B cell (primary cell): ENCODE measurements at regions not wholly inside any gene's neighbourhood (a gene's known extent, or its start where the extent isn't known, plus 50 kb on each side); places are given as distances from the start of the nearest gene placed in this dataset.

Source experiments
- ATAC-seq: fragments of 200-7000 bp; cut with Tn5 transposase; one replicate; pipeline ENCODE4 v1.10.0; 2021; ENCODE audit warnings: low read depth, mild to moderate bottlenecking, moderate number of reproducible peaks, moderate library complexity
- CTCF ChIA-PET: fragments of 350-600 bp; sonication (Branson Sonifier 250); formaldehyde crosslinking; loops from one replicate; lab custom pipeline; 2021; ENCODE audit warnings: antibody characterized with exemption, inconsistent platforms; lab: Charles Lee
- POLR2A ChIA-PET: fragments of 350-600 bp; sonication (Branson Sonifier 250); formaldehyde crosslinking; loops from one replicate; lab custom pipeline; 2021; ENCODE audit warnings: antibody characterized with exemption; lab: Charles Lee
- DNase-seq: peaks from one replicate; pipeline ENCODE4 v3.0.0; 2013
- H2AFZ ChIP-seq: 2 replicates; pipeline ENCODE4 v1.6.1; 2012; ENCODE audit warnings: mild to moderate bottlenecking, low read depth, low read length; ENCODE audit not compliant: insufficient read depth, poor library complexity, severe bottlenecking
- H3K27ac ChIP-seq, 2 donors: 1 replicate in 1 of 2; 2 replicates in 1 of 2; pipeline ENCODE4 v1.5.1; 2012 to 2013; ENCODE audit warnings: low read length in 2 of 2, mild to moderate bottlenecking in 2 of 2, moderate library complexity in 1 of 2
- H3K27me3 ChIP-seq, 4 experiments: fragments of 200-600 bp in 1 of 4; sonication (generic) in 1 of 4; replicated peaks in 1 of 4; 1 replicate in 2 of 4; 2 replicates in 2 of 4; pipeline versions ENCODE4 v1.6.1 to v1.7.0; 2013 to 2016; ENCODE audit warnings: low read length in 3 of 4, mild to moderate bottlenecking in 2 of 4, mixed read lengths in 1 of 4, moderate library complexity in 1 of 4; ENCODE audit not compliant: insufficient read depth in 4 of 4, control insufficient read depth in 3 of 4; ENCODE audit errors: control extremely low read depth in 1 of 4
- H3K36me3 ChIP-seq, 2 experiments: replicated peaks in 1 of 2; 1 replicate in 1 of 2; 2 replicates in 1 of 2; pipeline versions ENCODE4 v1.6.1 to v1.7.1; 2013; ENCODE audit warnings: low read length in 1 of 2; ENCODE audit not compliant: insufficient read depth in 2 of 2, control insufficient read depth in 1 of 2; ENCODE audit errors: control extremely low read depth in 1 of 2, extremely low read depth in 1 of 2
- H3K4me1 ChIP-seq, 2 donors: fragments of 200-600 bp in 1 of 2; sonication (generic) in 1 of 2; 1 replicate in 1 of 2; 2 replicates in 1 of 2; pipeline versions ENCODE4 v1.5.1 to v1.6.1; 2013 to 2017; ENCODE audit warnings: low read length in 2 of 2; ENCODE audit not compliant: control insufficient read depth in 2 of 2, insufficient read depth in 2 of 2
- H3K4me2 ChIP-seq: replicated peaks from 2 replicates; pipeline ENCODE3; 2012; ENCODE audit warnings: mild to moderate bottlenecking, low read depth, low read length; ENCODE audit not compliant: poor library complexity, severe bottlenecking
- H3K4me3 ChIP-seq, 5 experiments: fragments of 200-600 bp in 1 of 5; sonication (generic) in 1 of 5; 1 replicate in 3 of 5; 2 replicates in 2 of 5; pipeline versions ENCODE4 v1.5.1 to v1.7.0; 2011 to 2016; ENCODE audit warnings: low read length in 4 of 5, mild to moderate bottlenecking in 4 of 5, low read depth in 2 of 5, control low read depth in 1 of 5, moderate library complexity in 1 of 5; ENCODE audit not compliant: insufficient read depth in 1 of 5; ENCODE audit errors: control extremely low read depth in 1 of 5, extremely low read depth in 1 of 5
- H3K79me2 ChIP-seq: fragments of 200-600 bp; sonication (generic); one replicate; pipeline ENCODE4 v1.6.0; 2016; ENCODE audit warnings: low read length; ENCODE audit not compliant: control insufficient read depth, insufficient read depth
- H3K9ac ChIP-seq: fragments of 200-600 bp; sonication (generic); 2 replicates; pipeline ENCODE4 v1.6.1; 2017; ENCODE audit warnings: mild to moderate bottlenecking, low read length, moderate library complexity
- H3K9me3 ChIP-seq, 3 donors: one replicate each; pipeline versions ENCODE4 v1.6.1 to v1.7.1; 2013; ENCODE audit warnings: low read length in 2 of 3; ENCODE audit not compliant: control insufficient read depth in 2 of 3, insufficient read depth in 1 of 3; ENCODE audit errors: control extremely low read depth in 1 of 3
- H4K20me1 ChIP-seq: 2 replicates; pipeline ENCODE4 v1.6.0; 2012; ENCODE audit warnings: mild to moderate bottlenecking, low read length; ENCODE audit not compliant: insufficient read depth, control insufficient read depth, poor library complexity, severe bottlenecking
- H3K27ac Mint-ChIP-seq: one replicate; pipeline ENCODE4 v1.8.0; 2021; ENCODE audit warnings: mixed read lengths
- H3K27me3 Mint-ChIP-seq: one replicate; pipeline ENCODE4 v1.8.0; 2021; ENCODE audit warnings: mixed read lengths
- H3K4me1 Mint-ChIP-seq: one replicate; pipeline ENCODE4 v1.8.0; 2021; ENCODE audit warnings: mixed read lengths
- H3K4me3 Mint-ChIP-seq: one replicate; pipeline ENCODE4 v1.8.0; 2021; ENCODE audit warnings: mixed read lengths
- H3K9me3 Mint-ChIP-seq: one replicate; pipeline ENCODE4 v1.8.0; 2022; ENCODE audit warnings: mixed read lengths; ENCODE audit not compliant: insufficient read depth
- CTCF ChIP-seq: fragments of 200-600 bp; IDR thresholded peaks from one replicate; pipeline ENCODE4 v1.8.0; 2022; ENCODE audit warnings: antibody characterized with exemption, mild to moderate bottlenecking
- EZH2 ChIP-seq: IDR thresholded peaks from 2 replicates; pipeline ENCODE4 v1.6.1; 2012; ENCODE audit warnings: borderline replicate concordance, low read depth, mild to moderate bottlenecking, moderate library complexity, low read length; ENCODE audit not compliant: insufficient read depth, poor library complexity, severe bottlenecking
- WGBS: methylation state at CpG from one replicate; pipeline ENCODE4 v1.1.5; 2013; ENCODE audit warnings: missing lambda C conversion rate; ENCODE audit not compliant: insufficient coverage; 5-methylcytosine and 5-hydroxymethylcytosine counted together
- intact Hi-C: fragments of 100-400 bp; cut with micrococcal nuclease; formaldehyde crosslinking; loops from one replicate; pipeline ENCODE4 v1.10.0; 2022

GRCh38 chr9:88258601-88259000, 120.3 kb upstream of the SPATA31C2 start:
- H3K4me2 ChIP-seq: no peak overlapping the region
- ATAC-seq (no peak), DNase-seq (no peak)
- no peaks in the 10 kb centered on the region for H4K20me1 ChIP-seq
- no peaks in the 10 kb centered on the region for H3K9me3 Mint-ChIP-seq
- no peak overlapping the region for H3K4me3 ChIP-seq
- no peak overlapping the region for H3K4me3 Mint-ChIP-seq
- POLR2A ChIA-PET: no interaction called here
- no peak overlapping the region for H3K27ac Mint-ChIP-seq
- TF ChIP-seq EZH2 (no peak), CTCF (no peak)
- H3K27me3 ChIP-seq: no peaks in the 10 kb centered on the region
- H3K4me1 Mint-ChIP-seq: no peaks in the 10 kb centered on the region
- no peak overlapping the region for H3K9ac ChIP-seq
- no peak overlapping the region for H2AFZ ChIP-seq
- CTCF ChIA-PET: no interaction called here
- no peaks in the 10 kb centered on the region for H3K4me1 ChIP-seq
- H3K27ac ChIP-seq: no peak overlapping the region
- 78% methylated on average over 8 of the region's 12 CpGs for WGBS
- intact Hi-C loops: no loop called here
- no peaks in the 10 kb centered on the region for H3K79me2 ChIP-seq
- H3K27me3 Mint-ChIP-seq: peaks cover 6% of the 10 kb centered on the region
- no peaks in the 10 kb centered on the region for H3K36me3 ChIP-seq
- H3K9me3 ChIP-seq: no peaks in the 10 kb centered on the region

- H3K4me1 ChIP-seq: no peaks in the 10 kb centered on the region
- H3K9me3 ChIP-seq: no peaks in the 10 kb centered on the region
- Mint-ChIP-seq H3K9me3 (no peaks in the 10 kb centered on the region), H3K27me3 (peaks cover 6% of the 10 kb centered on the region), H3K4me3 (no peak overlapping the region), H3K27ac (no peak overlapping the region), H3K4me1 (no peaks in the 10 kb centered on the region)
- ChIA-PET POLR2A (no interaction called here), CTCF (no interaction called here)
- TF ChIP-seq CTCF (no peak), EZH2 (no peak)
- no peak for DNase-seq
- no peak overlapping the region for H3K4me2 ChIP-seq
- WGBS: 100% methylated on average over 1 of the region's 2 CpGs
- intact Hi-C loops: no loop called here
- no peak overlapping the region for H3K4me3 ChIP-seq
- H3K79me2 ChIP-seq: no peaks in the 10 kb centered on the region
- H3K27me3 ChIP-seq: no peaks in the 10 kb centered on the region
- H3K27ac ChIP-seq: no peak overlapping the region
- no peak for ATAC-seq
- H3K9ac ChIP-seq: no peak overlapping the region
- no peak overlapping the region for H2AFZ ChIP-seq
- no peaks in the 10 kb centered on the region for H3K36me3 ChIP-seq
- H4K20me1 ChIP-seq: no peaks in the 10 kb centered on the region
Measured at GRCh38 chr9:88258024-88258423, 119.7 kb upstream of the SPATA31C2 start.
